HG02642 (cell line): ENCODE measurements at regions not wholly inside any gene's neighbourhood (a gene's known extent, or its start where the extent isn't known, plus 50 kb on each side); places are given as distances from the start of the nearest gene placed in this dataset.

ENCODE experiments used
- ATAC-seq: cut with Tn5 transposase; IDR thresholded peaks from one replicate; pipeline ENCODE4 v1.9.1; 2021; ENCODE audit warnings: mild to moderate bottlenecking; ENCODE audit not compliant: unreplicated experiment, poor library complexity

GRCh38 chr13:109900320-109900719, 113.9 kb upstream of the IRS2 start:
- no peak for ATAC-seq

GRCh38 chr13:109899748-109900147, 113.4 kb upstream of the IRS2 start:
- ATAC-seq, result no peak

- no peak for ATAC-seq
These were observed 112.9 kb upstream of the IRS2 start for GRCh38 chr13:109899316-109899715.

- ATAC-seq, result no peak
These were observed 111.7 kb upstream of the IRS2 start for GRCh38 chr13:109897988-109898624.

- no peak for ATAC-seq
These were observed 105.7 kb upstream of the IRS2 start for GRCh38 chr13:109892101-109892500.

- ATAC-seq, result no peak
These were observed 98.9 kb upstream of the IRS2 start for GRCh38 chr13:109885235-109885634.

- no peak for ATAC-seq
These were observed 98.1 kb upstream of the IRS2 start for GRCh38 chr13:109884462-109884861.

GRCh38 chr13:109883181-109884180, 97.1 kb upstream of the IRS2 start:
- no peak for ATAC-seq

GRCh38 chr13:109881961-109882558, 95.7 kb upstream of the IRS2 start:
- no peak for ATAC-seq

- no peak for ATAC-seq
These were observed 95.0 kb upstream of the IRS2 start for GRCh38 chr13:109881347-109881725.

GRCh38 chr13:109880371-109881346, 94.3 kb upstream of the IRS2 start:
- ATAC-seq, result no peak

GRCh38 chr13:109879338-109879737, 93.0 kb upstream of the IRS2 start:
- ATAC-seq, result no peak

- ATAC-seq, result no peak
These were observed 91.4 kb upstream of the IRS2 start for GRCh38 chr13:109877809-109878208.

GRCh38 chr13:109875746-109876145, 89.4 kb upstream of the IRS2 start:
- ATAC-seq, result no peak

GRCh38 chr13:109874484-109875454, 88.4 kb upstream of the IRS2 start:
- no peak for ATAC-seq

GRCh38 chr13:109873351-109874123, 87.2 kb upstream of the IRS2 start:
- ATAC-seq, result no peak

- ATAC-seq, result no peak
These were observed 86.5 kb upstream of the IRS2 start for GRCh38 chr13:109872864-109873263.

- ATAC-seq, result no peak
These were observed 84.5 kb upstream of the IRS2 start for GRCh38 chr13:109870696-109871370.
